GM12873 (cell line): ENCODE measurements at regions not wholly inside any gene's neighbourhood (a gene's known extent, or its start where the extent isn't known, plus 50 kb on each side); places are given as distances from the start of the nearest gene placed in this dataset.

Experiments
- TF ChIP-seq, protein P1 (sequence below): IDR thresholded peaks from 2 replicates; pipeline ENCODE4 v1.5.1; 2012; ENCODE audit warnings: low read depth, mild to moderate bottlenecking, moderate library complexity, low read length, control low read depth; ENCODE audit not compliant: insufficient read depth; ENCODE audit errors: missing control alignments

DNA sequence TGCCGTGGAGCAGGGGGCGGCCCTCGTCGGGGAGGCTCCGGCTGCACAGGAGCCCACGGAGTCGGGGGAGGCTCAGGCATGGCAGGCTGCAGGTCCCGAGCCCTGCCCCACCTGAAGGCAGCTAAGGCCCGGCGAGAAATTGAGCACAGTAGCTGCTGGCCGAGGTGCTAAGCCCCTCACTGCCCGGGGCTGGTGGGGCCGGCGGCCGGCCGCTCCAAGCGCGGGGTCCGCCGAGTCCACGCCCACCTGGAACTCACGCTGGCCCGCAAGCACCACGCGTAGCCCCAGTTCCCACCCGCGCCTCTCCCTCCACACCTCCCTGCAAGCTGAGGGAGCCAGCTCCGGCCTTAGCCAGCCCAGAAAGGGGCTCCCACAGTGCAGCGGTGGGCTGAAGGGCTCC, 589.4 kb downstream of the PPP4R3C start:
- TF ChIP-seq, protein P1, sequence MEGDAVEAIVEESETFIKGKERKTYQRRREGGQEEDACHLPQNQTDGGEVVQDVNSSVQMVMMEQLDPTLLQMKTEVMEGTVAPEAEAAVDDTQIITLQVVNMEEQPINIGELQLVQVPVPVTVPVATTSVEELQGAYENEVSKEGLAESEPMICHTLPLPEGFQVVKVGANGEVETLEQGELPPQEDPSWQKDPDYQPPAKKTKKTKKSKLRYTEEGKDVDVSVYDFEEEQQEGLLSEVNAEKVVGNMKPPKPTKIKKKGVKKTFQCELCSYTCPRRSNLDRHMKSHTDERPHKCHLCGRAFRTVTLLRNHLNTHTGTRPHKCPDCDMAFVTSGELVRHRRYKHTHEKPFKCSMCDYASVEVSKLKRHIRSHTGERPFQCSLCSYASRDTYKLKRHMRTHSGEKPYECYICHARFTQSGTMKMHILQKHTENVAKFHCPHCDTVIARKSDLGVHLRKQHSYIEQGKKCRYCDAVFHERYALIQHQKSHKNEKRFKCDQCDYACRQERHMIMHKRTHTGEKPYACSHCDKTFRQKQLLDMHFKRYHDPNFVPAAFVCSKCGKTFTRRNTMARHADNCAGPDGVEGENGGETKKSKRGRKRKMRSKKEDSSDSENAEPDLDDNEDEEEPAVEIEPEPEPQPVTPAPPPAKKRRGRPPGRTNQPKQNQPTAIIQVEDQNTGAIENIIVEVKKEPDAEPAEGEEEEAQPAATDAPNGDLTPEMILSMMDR = no peak

DNA sequence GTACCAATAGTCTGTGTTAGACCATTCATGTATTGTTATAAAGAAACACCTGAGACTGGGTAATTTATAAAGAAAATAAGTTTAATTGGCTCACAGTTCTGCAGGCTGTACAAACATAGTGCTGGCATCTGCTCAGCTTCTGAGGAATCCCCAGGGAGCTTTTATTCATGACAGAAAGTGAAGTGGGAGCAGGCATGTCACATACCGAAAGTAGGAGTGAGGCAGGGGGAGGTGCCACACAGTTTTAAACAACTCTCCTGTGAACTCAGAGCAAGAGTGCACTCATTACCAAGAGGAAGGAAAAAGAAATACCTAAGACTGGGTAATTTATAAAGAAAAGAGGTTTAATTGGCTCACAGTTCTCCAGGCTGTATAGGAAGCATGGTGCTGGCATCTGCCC, 591.2 kb downstream of the PPP4R3C start:
- TF ChIP-seq, protein P1 = no peak

DNA sequence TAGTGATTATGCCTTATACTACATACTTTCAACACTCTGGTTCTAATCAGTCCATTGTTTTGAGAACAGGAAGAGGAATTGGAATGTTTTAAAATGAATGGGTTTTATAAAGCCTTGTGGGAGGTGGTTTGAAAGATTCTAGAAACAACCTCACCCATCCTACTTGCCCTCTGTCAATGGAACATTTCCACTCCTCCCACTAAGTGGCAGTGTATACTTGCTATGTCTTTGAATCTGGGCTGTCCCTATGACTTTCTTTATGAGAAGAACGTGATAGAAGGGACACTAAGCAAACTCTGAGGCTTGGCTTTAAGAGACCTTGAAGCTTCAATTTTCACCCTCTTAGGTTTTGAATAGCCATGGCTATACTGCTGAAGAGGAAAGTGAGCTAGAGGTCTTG, 611.2 kb downstream of the PPP4R3C start:
- TF ChIP-seq, protein P1 = peak; percentile 8

DNA sequence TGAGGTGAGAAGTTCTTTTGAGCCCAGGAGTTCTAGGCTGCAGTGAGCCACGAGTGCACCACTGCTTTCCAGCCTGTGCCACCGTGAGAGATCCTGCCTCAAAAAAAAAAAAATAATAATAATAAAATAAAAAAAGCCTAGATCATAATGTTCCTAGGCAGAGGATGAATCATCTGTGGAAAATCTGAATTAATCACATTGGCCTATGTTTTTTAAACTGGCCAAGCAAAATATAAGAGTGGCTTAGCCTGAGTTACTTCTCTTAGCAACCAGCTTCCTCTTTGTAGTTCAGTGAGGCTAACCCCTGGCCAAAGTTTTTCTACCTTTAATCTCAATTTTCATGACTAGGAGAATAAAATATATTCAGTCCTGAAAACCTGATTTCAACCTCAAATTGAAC, 614.6 kb downstream of the PPP4R3C start:
- TF ChIP-seq, protein P1 = no peak

DNA sequence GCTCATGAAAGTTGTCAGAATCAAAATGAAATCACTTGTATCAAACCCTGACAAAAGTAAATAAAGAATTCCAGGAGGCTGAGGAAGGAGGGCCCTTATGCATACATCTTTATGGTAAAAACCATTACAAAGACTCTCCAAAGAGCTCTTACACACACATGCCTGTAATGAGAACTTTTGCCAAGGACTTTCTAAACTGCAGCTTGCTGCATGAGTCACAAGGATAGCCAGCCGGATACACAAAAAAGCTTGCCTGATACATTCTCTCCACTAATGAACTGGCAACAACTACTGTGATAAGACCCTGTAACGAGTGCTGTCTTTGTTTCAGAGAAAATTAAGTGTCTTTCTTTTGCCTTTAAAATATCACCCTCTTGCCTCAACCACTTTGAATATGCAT, 618.1 kb downstream of the PPP4R3C start:
- TF ChIP-seq, protein P1 = no peak

DNA sequence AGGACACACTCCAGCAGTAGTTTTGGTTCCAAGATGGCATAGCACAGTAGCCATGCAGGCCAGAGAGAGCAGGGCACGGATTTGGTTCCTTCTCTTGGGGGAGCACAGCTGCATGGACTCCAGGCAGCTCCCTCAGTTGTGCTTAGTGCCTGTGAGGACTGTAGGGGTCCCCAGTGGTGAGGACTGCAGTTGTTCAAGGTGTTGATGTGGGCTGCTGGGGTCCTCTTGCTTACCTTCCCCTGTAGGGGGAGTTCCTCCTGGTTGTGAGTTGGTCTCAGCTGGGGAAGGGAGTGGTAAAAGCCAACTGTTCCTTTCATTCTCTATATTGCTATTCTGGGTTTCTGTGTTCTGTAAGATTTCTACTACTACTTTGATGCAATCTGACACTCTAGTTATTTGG, 606.5 kb downstream of the MAGEB5 start:
- TF ChIP-seq, protein P1 = peak; percentile 8

DNA sequence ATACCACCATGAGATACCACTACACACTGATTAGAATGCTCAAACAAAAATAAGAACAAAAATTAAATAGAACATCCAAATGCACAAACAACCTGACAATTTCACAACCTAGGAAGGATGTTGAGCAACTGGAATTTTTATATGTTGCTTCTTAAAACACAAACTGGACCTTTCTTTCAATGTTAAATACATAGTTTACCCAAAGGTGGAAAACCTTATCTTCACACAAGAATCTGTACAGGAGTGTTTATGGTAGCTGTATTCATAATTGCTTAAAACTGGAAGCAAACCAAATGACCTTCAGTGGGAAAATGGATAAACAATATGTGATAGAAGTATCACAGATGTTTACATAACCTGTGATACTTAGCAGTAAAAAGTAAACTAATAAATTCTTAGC, 573.8 kb downstream of the MAGEB5 start:
- TF ChIP-seq, protein P1 = no peak
